Ishikawa (cell line): ENCODE measurements at regions not wholly inside any gene's neighbourhood (a gene's known extent, or its start where the extent isn't known, plus 50 kb on each side); places are given as distances from the start of the nearest gene placed in this dataset.

Experiments used
- CEBPB ChIP-seq: IDR thresholded peaks from 2 replicates; pipeline ENCODE4 v1.6.1; 2012
- CREB1 ChIP-seq: IDR thresholded peaks from 2 replicates; pipeline ENCODE4 v1.6.1; 2012; ENCODE audit warnings: low read depth
- EGR1 ChIP-seq: IDR thresholded peaks from 2 replicates; pipeline ENCODE4 v1.6.1; 2012
- EP300 ChIP-seq: IDR thresholded peaks from 2 replicates; pipeline ENCODE4 v1.6.1; 2012; ENCODE audit warnings: borderline replicate concordance
- FOXM1 ChIP-seq: IDR thresholded peaks from 2 replicates; pipeline ENCODE4 v1.6.1; 2012; ENCODE audit warnings: low read depth, borderline replicate concordance
- NFIC ChIP-seq: IDR thresholded peaks from 2 replicates; pipeline ENCODE4 v1.6.1; 2012
- RAD21 ChIP-seq: IDR thresholded peaks from 2 replicates; pipeline ENCODE4 v1.6.1; 2012; ENCODE audit warnings: low read depth
- REST ChIP-seq: IDR thresholded peaks from 2 replicates; pipeline ENCODE4 v1.6.1; 2012; ENCODE audit warnings: low read depth, mild to moderate bottlenecking
- TAF1 ChIP-seq: IDR thresholded peaks from 2 replicates; pipeline ENCODE4 v1.6.1; 2012; ENCODE audit warnings: low read depth, mild to moderate bottlenecking
- TCF12 ChIP-seq: IDR thresholded peaks from 2 replicates; pipeline ENCODE4 v1.6.1; 2012; ENCODE audit warnings: low read depth
- TEAD4 ChIP-seq: IDR thresholded peaks from 2 replicates; pipeline ENCODE4 v1.6.1; 2012
- USF1 ChIP-seq: IDR thresholded peaks from 2 replicates; pipeline ENCODE4 v1.6.1; 2012
- YY1 ChIP-seq: IDR thresholded peaks from 2 replicates; pipeline ENCODE4 v1.6.1; 2012; ENCODE audit warnings: low read depth
- ZBTB7A ChIP-seq: IDR thresholded peaks from 2 replicates; pipeline ENCODE4 v1.6.1; 2012; ENCODE audit warnings: low read depth
- TF ChIP-seq, protein P1 (sequence below): IDR thresholded peaks from 2 replicates; pipeline ENCODE4 v1.6.1; 2012

DNA sequence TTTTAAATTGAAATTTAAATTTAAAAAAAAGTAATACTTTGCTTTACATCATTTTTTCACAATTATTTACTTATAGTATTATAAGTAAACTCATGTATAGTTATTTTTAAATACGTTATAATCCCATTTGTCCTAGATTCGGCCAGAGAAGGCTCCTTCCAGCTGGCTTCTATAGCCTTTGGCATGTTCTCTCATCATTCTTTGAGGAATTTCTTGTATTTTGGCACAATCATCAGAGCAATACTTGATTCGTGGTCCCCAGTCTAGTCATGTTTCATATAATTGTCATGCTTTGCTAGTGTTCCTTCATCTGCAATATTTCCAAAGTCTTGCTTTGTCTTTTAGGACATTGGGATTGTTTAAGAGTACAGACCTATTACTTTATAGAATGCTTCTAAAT is 1037.9 kb upstream of the AGA start:
- no peak for TF ChIP-seq USF1
- TF ChIP-seq NFIC: no peak
- no peak for TF ChIP-seq YY1
- no peak for TF ChIP-seq REST
- TF ChIP-seq CEBPB: no peak
- TF ChIP-seq TCF12: no peak
- no peak for TF ChIP-seq TEAD4
- no peak for TF ChIP-seq CREB1
- TF ChIP-seq EP300: no peak
- no peak for TF ChIP-seq FOXM1
- TF ChIP-seq, protein P1, sequence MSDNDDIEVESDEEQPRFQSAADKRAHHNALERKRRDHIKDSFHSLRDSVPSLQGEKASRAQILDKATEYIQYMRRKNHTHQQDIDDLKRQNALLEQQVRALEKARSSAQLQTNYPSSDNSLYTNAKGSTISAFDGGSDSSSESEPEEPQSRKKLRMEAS: no peak
- TF ChIP-seq TAF1: no peak
- TF ChIP-seq EGR1: no peak
- TF ChIP-seq RAD21: no peak
- no peak for TF ChIP-seq ZBTB7A

GRCh38 chr4:178480881-178481280 is 1038.6 kb upstream of the AGA start:
- TF ChIP-seq TCF12 (no peak), REST (no peak), NFIC (no peak), TEAD4 (no peak), USF1 (no peak), RAD21 (no peak), ZBTB7A (no peak), EP300 (no peak), CEBPB (no peak), YY1 (no peak), TAF1 (no peak), FOXM1 (no peak)
- TF ChIP-seq, protein P1: no peak

GRCh38 chr4:178481564-178481963 is 1039.3 kb upstream of the AGA start:
- no peak for TF ChIP-seq YY1
- TF ChIP-seq TCF12: no peak

DNA sequence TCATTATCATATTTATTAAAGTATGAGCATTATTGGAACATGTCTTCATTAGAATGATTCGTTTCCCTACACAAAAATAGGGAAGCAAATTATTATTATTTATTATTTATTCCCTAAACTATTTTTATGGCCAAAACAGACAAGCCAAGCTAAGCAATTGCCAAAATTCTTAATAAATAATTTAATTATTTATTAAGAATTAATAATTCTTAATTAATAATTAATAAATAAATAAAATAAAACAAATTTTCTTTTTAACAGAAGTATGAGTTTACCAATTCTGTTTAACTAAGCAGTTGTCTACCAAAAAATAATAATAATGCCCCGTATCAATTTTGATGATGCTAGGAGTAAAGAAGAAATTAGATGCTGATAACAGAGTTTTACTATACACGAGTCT is 1080.8 kb upstream of the AGA start:
- no peak for TF ChIP-seq NFIC
- no peak for TF ChIP-seq EGR1
- TF ChIP-seq REST: no peak
- no peak for TF ChIP-seq FOXM1
- no peak for TF ChIP-seq TAF1
- TF ChIP-seq YY1: no peak
- no peak for TF ChIP-seq EP300
- TF ChIP-seq TCF12: no peak
- no peak for TF ChIP-seq CEBPB
- TF ChIP-seq, protein P1: no peak
- TF ChIP-seq CREB1: no peak
- TF ChIP-seq ZBTB7A: no peak
- TF ChIP-seq USF1: no peak
